Tongue (tissue), 1 donor: ENCODE measurements at regions not wholly inside any gene's neighbourhood (a gene's known extent, or its start where the extent isn't known, plus 50 kb on each side); places are given as distances from the start of the nearest gene placed in this dataset.
A peak's percentile ranks its signal among the peaks of the same experiment; 100 is the strongest.

ENCODE experiments used
- DNase-seq: peaks from one replicate; pipeline ENCODE4 v3.0.0-alpha.2; 2015

DNA sequence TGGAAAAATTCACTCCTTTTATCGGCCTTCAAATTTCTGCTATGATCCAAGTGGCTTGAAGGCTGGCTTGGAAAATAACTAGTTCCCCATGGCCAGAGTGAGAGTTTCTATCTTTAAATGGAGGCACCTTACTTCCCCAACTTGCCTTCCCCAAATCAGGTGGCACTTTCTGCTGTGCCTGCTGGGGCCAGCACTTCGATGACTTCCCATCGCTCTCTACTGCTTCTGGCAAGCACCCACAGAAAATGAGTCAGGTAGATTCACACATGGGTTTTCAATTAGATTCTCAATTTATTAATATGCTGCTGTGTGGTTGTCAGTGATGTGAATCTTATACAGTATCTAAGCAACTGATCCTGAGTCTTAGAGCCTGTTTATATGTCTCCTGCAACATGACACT lies 398.8 kb upstream of the RAG2 start:
- no peak for DNase-seq

DNA sequence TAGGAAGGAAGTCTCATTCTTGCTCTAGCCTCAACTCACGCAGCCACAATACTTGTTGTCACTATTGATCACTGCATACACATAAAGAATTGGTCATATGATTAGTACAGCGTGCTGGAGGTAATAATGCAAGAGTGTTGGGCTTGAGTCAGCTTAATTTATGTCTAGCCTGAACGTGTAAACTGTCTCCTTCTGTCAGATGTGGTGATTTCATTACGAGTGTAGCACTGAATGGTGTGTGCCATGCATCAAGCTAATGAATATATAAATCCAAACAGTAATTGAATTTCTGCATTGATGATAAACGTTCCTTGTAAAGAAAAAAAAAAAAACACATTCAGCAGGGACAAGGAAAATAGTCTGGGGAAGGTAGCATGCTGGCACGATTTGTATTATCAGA lies 396.2 kb upstream of the RAG2 start:
- DNase-seq = no peak

GRCh38 chr11:36988556-36988955 lies 390.5 kb upstream of the RAG2 start:
- no peak for DNase-seq

DNA sequence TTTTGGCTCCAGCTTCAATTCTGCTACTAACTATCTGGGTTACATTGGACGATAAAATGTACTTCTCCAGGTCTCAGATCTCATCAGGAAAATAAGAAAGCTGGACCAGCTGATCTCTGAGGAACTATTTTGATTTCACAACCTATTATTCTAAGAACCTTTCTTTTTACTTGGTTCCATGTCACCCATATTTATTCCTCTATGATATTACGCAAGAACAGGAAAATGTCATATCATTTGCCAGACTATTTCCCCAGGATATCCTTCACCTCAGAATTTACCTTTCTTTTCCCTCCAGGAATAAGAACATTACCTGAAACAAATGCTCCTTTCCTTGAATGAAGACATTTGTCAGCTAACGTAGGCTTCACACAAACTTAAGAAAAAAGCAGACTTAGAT lies 387.5 kb upstream of the RAG2 start:
- no peak for DNase-seq

GRCh38 chr11:36976741-36977140 lies 378.7 kb upstream of the RAG2 start:
- DNase-seq = peak; percentile 53

GRCh38 chr11:36974771-36975170 lies 376.7 kb upstream of the RAG2 start:
- no peak for DNase-seq

GRCh38 chr11:36953976-36954375 lies 355.9 kb upstream of the RAG2 start:
- DNase-seq = peak; percentile 87

GRCh38 chr11:36948460-36949127 lies 350.6 kb upstream of the RAG2 start:
- peak; percentile 52 for DNase-seq

GRCh38 chr11:36945384-36945783 lies 347.3 kb upstream of the RAG2 start:
- no peak for DNase-seq

- DNase-seq = no peak
Observed at GRCh38 chr11:36933481-36933880, 335.4 kb upstream of the RAG2 start.

DNA sequence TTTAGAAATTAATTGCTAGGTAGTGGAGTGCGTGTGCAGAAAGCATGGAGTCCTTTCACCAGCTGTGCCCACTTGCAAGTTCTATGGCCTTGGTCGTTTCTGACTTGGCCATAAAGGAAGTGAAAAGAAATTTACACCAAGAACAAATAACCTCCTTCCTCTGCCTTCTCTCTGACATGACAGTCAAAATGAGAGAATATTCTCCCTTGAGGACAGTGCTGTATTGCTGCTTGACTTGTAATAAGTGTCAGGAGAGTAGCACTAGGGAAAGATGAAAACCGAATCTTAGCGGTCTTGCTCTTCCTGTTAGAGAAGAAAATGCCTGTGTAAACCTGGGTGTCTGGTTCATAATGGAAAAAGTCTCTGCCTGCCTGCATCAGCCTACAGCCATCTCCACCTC lies 333.1 kb upstream of the RAG2 start:
- DNase-seq = no peak

DNA sequence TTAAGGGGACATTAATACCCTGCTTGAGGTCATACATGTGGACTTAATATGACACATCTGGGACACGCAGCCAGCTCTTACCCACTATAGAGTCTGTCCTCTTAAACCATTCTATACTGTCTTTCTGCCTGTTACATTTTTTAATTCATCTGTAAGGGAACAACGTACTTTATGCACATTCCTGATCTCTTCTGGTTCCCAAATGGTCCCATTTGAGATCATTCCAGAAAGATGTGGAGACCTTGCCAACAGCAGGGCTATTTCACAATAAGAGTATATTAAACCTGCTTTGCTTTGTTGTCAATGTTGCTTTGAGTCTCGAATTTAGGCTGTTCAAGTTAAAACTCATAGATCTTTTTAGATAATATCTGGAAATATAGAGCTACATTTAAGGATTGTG lies 332.2 kb upstream of the RAG2 start:
- DNase-seq = peak; percentile 70

DNA sequence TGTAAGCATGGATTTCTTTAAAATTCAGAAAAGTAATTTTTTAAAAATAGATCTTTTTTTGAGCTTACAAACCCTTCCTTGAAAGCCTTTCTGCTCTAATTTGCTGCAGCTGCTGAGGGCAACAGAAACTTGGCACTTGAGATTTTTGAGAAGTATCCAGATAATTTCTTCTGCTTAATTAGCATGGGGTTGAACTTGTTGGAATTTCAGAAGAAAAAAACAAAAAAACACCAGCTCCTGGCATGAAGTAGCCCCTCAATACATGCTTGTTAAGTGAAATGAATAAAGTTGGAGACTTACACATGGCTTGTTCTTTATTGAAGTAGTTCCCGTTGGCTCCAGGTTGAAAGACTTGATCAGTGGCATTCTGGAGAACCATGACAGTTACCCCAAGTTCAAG lies 331.4 kb upstream of the RAG2 start:
- peak; percentile 83 for DNase-seq

DNA sequence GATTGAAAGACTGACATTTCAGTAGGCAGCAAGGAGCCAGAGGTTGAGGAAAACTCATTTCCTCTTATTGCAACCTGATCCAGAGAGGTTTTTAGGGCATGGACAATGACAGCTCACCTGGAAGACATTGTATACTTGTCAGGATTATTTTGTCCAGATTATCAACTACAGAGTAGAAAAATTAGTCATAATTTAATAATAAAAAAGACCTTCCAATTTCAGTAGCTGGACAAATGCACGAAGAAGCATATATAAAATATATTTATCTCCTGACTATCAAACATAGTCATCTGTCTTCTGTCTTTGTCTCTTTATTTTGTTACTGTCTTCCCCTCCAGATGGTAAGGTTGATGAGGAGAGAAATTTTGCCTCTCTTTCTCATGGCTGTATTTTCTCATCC lies 330.6 kb upstream of the RAG2 start:
- peak; percentile 18 for DNase-seq

DNA sequence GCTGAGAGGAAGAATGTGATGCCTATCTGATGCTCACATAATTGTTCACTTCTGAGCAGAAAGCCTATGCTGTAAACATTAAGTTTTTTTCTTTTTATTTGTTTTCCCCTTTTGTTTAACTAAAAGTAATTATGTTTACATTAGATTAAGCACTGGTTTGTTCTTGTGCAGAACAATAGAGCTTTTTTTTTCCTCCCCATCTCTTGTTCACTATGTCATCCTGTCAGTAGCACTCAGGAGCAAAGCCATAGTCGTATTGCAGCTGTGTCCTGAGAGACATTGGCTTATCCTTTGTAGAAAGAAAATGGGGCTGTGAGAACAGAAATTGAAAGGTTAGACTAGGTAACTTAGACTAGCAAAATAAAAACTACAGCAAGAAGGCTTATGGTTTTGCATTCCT lies 301.8 kb upstream of the RAG2 start:
- DNase-seq = peak; percentile 9

- DNase-seq = no peak
Observed at GRCh38 chr11:36890841-36891240, 292.8 kb upstream of the RAG2 start.

- DNase-seq = no peak
Observed at GRCh38 chr11:36890121-36890679, 292.2 kb upstream of the RAG2 start.

GRCh38 chr11:36885154-36885553 lies 287.1 kb upstream of the RAG2 start:
- no peak for DNase-seq

DNA sequence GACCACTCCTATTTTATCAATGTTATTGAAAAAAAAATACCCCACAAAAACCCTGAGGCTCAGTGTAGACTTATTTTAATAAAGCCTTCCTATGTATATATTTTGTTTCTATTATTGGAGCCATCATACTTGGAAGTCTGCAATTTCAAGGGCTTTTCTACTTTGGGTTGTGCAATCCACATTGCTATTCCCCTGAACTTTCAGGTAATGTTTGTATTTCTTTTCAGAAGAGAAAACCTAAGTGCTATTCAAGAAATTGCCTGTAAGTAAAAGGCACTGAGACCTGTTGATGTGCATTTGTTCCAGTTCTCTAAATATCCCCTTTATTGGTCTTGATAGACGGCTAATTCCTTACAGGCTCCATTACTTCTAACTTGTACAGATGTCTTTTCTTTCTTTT lies 280.7 kb upstream of the RAG2 start:
- no peak for DNase-seq

DNA sequence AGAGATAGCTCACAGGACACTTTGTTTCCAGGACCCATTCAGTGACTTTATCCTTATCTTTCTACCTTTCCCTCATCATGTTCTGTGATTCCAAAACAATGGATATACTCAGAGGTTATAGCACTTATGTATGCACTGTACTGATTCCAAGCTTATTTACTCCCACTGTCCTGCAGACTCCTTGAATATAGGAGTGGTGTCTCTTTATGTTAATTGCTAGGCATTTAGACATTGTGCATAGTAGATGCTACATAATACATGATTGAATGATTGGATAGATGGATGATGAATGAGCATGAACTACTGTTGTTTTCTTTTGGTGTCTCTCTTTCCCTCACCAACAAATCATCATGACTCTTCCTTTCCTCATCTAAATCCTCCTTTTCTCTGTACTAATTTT lies 279.1 kb upstream of the RAG2 start:
- no peak for DNase-seq

GRCh38 chr11:36876266-36876665 lies 278.2 kb upstream of the RAG2 start:
- DNase-seq = no peak

DNA sequence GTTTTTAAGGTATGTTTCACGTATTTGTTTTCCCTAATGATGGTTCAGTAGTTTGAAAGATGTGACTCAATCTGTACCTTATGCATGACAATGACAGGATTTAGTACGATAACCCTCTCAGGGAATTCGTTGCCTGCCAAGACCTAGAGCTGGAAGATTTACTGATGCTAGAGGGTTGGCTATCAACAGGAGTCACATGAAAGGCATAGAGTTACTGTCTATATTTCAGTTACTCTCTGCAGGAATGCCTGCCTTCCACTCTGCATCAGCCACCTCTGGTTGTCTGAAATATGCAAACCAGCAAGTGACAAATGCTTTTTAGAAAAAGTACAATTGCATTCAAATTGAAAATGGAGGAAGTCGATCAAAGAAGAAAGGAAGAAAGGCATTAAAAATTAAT lies 276.3 kb upstream of the RAG2 start:
- DNase-seq = no peak

DNA sequence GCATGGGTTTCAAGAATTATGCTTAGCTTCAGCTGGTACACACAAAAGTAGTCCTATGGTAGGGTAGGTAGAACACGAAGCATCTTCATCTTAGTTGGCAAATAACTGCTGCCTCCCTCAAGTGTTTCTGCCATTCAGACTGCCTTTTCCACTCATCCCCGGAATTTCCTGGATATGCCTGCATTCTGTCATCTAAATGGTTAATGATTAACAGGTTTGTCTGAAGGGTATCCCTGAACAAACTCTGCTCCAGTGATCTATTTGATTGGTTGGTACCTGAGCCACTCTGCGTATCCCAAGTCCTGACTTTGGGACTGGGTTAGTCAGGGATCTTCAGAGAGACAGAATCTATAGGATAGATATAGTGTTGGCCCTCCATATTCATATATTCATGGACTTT lies 272.3 kb upstream of the RAG2 start:
- no peak for DNase-seq

- DNase-seq = no peak
Observed at GRCh38 chr11:36868380-36868779, 270.3 kb upstream of the RAG2 start.

GRCh38 chr11:36865846-36866245 lies 267.8 kb upstream of the RAG2 start:
- peak; percentile 35 for DNase-seq
